ENCODE measurements at regions not wholly inside any gene's neighbourhood (a gene's known extent, or its start where the extent isn't known, plus 50 kb on each side); places are given as distances from the start of the nearest gene placed in this dataset.

DNA sequence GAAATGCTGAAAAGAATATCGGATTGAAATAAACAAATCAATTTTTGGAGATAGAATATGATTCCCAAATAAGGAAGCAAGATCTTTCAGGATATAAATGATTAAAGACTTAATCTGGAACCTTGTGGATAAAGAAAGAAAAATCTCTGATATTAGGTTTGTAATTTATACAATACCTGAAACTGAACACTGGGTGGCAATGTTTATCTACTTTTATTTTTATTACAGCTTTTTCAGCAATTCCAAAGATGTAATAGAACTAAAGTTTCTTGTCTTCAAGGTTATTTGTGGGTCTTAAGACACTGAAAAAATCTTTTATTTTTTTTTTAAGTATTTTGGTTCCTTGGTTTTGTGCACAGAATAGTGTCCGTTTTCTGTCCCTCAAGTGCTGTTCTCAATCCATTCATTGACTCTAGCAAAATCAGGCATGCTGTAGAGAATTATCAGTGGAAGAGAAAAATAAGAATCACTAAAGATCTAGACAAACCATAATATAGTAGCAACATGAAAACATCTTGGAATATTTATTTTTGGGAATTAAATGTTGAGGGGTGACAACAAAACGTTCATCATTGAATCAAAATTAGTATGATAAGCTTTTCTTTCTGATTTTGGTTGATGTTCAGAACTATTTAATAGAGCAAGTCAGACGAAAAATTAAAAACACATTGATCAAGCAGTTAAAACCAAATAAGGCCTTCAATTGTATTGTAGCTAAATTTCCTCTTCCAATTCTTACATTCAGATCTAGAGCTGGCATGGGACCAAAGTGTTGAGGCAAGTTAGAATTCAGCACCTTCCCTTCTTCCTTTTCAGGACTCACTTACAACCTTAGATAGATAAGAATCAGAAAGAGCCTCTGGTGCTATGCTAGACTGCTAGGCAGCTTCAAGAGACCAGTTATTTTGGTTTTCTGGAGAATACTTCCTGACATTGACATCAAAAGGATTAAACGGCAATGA lies 704.4 kb upstream of the PCDH20 start:
- TF ChIP-seq, protein P1, sequence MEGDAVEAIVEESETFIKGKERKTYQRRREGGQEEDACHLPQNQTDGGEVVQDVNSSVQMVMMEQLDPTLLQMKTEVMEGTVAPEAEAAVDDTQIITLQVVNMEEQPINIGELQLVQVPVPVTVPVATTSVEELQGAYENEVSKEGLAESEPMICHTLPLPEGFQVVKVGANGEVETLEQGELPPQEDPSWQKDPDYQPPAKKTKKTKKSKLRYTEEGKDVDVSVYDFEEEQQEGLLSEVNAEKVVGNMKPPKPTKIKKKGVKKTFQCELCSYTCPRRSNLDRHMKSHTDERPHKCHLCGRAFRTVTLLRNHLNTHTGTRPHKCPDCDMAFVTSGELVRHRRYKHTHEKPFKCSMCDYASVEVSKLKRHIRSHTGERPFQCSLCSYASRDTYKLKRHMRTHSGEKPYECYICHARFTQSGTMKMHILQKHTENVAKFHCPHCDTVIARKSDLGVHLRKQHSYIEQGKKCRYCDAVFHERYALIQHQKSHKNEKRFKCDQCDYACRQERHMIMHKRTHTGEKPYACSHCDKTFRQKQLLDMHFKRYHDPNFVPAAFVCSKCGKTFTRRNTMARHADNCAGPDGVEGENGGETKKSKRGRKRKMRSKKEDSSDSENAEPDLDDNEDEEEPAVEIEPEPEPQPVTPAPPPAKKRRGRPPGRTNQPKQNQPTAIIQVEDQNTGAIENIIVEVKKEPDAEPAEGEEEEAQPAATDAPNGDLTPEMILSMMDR (IDR thresholded peaks at IDR 0.05) = peak in 2 of 3 experiments; percentile 32 to 44
- TF ChIP-seq POLR2A (IDR thresholded peaks at IDR 0.05; ENCODE audit: low read depth) = no peak
- TF ChIP-seq POLR2AphosphoS5 (IDR thresholded peaks at IDR 0.05) = no peak
- no peak for TF ChIP-seq EP300 (IDR thresholded peaks at IDR 0.05)

All from esophagus muscularis mucosa (tissue), 4 donors.